NCI-H446 (cell line): ENCODE measurements at regions not wholly inside any gene's neighbourhood (a gene's known extent, or its start where the extent isn't known, plus 50 kb on each side); places are given as distances from the start of the nearest gene placed in this dataset.

Source experiments
- DNase-seq, 2 experiments: peaks; one replicate each; lab custom pipeline; 2025; lab: John Stamatoyannopoulos, UW

- no peak for DNase-seq
Observed at GRCh38 chr11:79582434-79582833, 141.6 kb upstream of the TENM4 start.

DNA sequence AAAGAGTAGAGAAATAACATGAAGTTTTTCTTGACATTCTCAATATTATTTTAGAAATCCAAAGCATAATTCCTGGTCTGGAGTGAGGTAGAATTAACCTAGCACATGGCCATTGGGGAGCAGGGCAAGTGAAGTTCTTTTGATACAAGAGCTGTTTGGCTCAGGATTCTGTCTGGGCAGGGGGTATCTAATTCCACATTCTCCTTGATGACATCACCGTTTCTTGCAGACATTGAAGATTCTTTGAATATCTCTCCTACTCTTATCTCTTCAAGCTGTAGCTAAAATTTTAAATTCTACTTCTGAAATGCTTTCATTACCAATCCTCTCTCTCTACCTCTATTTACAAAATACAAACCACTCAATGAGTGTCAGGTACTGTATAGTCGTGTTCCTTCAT is 138.2 kb upstream of the TENM4 start:
- no peak for DNase-seq

- DNase-seq = no peak
Observed at GRCh38 chr11:79578116-79578515, 137.3 kb upstream of the TENM4 start.

GRCh38 chr11:79575701-79576100 is 134.9 kb upstream of the TENM4 start:
- no peak for DNase-seq

GRCh38 chr11:79570104-79570503 is 129.3 kb upstream of the TENM4 start:
- no peak for DNase-seq

GRCh38 chr11:79564288-79564925 is 123.6 kb upstream of the TENM4 start:
- no peak for DNase-seq

DNA sequence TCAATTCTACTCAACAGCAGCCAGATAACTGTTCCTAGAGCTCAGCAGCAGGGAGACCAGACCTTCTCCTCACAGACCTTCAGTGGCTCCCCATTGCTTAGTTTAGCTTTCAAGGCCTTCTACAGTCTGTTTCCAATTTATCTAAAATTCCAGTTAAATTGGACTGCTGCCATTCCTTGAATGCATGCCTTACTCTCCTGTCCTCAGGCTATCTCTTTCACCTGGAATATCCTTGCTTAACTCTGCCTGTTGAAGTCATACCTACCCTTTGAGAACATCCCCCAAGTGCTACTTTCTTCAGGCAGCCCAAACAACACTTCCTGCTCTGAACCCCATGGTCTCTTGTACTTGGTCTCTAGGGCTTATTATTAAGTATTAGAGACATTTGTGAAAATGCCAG is 120.7 kb upstream of the TENM4 start:
- no peak for DNase-seq

DNA sequence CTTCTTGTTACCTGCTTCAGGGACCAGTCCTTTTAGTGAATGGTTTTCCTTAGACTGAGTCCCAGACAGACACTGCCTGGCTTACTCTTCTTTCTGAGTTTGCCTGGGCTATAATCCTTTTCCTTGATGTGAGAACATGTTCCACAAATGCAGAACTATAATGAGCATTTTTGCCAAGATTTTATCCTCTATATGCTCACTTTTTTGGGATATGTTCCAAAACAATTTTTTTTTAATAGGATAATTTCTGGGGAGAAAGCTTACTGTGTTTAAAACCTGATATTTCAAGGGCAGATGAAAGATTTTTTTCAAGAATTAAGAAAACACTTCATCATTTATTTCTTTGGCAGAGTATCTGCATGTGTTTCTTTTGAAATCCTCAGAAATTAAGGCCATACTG is 110.0 kb upstream of the TENM4 start:
- DNase-seq = no peak

- no peak for DNase-seq
Observed at GRCh38 chr11:79547256-79547655, 106.4 kb upstream of the TENM4 start.

- no peak for DNase-seq
Observed at GRCh38 chr11:79546351-79546750, 105.5 kb upstream of the TENM4 start.

DNA sequence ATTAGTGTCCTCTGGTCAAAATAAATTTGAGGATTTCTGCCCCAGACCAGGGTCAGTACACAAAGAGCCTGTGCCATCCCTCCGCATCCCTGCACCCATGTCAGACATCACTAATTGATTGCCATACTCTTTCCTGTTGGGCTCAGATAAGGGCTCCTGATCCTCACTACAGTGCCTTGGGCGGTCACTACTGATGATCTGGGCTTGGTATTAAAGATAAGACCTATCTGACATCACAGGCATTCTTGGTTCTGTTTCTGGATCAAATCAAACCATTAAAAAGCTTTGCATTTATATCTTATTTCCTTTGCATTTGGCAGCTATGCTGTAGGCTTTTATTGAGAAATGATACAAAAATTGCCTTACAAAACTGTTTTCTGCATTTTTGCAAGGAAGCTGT is 103.5 kb upstream of the TENM4 start:
- DNase-seq = no peak

- no peak for DNase-seq
Observed at GRCh38 chr11:79543101-79543500, 102.3 kb upstream of the TENM4 start.

DNA sequence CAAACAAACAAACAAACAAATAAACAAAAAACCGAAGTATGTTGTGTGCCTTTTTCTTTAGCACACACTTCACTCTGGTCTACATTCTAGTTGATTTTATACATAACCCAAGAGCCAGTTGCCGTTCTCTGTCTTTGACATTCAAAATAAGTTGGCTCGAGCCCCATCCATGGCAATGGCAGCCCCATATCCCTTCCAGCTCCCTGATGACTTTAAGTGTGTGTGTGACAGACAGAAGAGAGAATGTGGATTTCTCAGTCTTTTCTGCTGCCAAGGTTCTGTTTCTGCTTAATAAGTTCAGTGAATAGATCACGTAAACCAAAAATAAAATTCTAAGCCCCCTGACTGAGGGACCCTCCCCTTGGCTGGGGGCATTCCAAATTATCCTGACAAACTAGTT is 100.6 kb upstream of the TENM4 start:
- DNase-seq = no peak

DNA sequence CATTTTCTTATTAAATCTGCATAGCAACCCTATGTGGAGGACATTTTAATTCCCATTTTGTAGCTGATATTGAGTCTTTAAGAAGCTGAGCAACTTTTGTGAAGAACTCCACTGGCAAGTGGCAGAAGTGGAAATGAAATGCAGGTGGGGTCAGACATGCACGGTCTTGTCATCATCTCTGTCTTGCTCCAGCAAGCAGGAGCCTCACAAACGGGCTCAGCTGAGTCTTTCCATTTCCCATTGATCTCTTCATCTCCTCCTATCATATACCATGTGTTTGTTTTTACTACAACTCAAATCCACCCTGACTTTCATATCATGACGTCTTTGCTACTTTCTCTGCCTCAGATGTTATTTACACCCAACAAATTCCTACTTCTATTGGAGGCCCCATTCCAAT is 97.9 kb upstream of the TENM4 start:
- no peak for DNase-seq

- no peak for DNase-seq
Observed at GRCh38 chr11:79536155-79536917, 95.5 kb upstream of the TENM4 start.

GRCh38 chr11:79535606-79536005 is 94.8 kb upstream of the TENM4 start:
- no peak for DNase-seq

- no peak for DNase-seq
Observed at GRCh38 chr11:79525257-79525656, 84.4 kb upstream of the TENM4 start.

DNA sequence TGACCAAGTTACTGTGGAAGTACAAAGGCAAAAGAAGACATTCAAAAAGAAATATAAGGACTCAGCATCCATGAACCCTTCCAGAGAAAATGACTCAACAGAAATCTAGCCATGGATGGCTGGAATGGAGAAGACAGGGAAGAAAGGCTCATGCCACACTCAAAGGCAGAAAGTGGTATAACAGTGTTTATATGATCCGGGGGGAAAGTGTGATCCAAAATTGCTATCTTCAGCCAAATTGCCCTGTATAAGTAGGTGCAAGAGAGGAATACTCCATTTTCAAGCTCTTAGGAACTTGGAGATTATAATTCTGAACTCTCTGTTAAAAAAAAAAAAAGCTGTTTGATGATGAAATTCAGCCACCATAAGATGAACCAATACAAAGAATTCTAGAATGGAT is 81.8 kb upstream of the TENM4 start:
- DNase-seq = no peak

DNA sequence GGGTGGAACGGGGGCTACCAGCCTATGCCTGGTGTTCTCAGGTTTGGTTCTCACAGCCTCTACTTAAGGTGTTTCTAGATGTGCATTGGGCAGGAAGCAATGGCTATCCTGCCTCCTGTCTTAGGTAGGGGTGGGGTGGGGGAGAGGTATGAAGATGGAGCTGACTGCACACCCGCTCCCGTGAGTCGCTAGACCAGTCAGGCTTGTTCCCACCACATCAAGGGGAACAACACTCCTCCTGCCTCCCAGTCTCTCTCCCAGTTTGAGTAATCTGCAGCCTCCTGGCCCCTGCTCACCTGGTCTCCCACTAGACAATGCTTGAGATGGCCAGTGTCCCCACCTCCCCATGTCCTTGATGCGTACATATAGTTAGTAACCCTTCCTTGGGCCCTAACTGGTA is 79.3 kb upstream of the TENM4 start:
- no peak for DNase-seq

DNA sequence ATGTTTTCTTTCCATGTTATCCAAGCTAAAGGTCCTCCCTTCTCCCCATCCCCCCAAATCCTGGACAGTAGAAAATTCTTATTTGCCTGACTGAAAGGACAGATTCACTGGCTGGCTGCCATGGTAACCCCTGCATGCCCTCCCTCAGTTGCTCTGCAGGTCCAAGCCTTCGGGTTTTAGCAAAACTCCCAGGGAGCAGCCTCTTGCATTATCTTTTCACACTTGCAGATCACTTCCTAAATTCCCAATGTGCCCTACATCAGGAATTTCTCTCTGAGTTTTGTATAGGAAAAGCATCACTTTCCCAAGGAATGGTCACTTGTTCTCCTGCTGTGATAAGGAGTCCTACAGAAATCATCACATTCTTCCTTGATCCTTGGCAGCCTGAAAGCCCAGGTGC is 75.0 kb upstream of the TENM4 start:
- DNase-seq = no peak

- DNase-seq = no peak
Observed at GRCh38 chr11:79514695-79515094, 73.9 kb upstream of the TENM4 start.

- no peak for DNase-seq
Observed at GRCh38 chr11:79514290-79514689, 73.5 kb upstream of the TENM4 start.

DNA sequence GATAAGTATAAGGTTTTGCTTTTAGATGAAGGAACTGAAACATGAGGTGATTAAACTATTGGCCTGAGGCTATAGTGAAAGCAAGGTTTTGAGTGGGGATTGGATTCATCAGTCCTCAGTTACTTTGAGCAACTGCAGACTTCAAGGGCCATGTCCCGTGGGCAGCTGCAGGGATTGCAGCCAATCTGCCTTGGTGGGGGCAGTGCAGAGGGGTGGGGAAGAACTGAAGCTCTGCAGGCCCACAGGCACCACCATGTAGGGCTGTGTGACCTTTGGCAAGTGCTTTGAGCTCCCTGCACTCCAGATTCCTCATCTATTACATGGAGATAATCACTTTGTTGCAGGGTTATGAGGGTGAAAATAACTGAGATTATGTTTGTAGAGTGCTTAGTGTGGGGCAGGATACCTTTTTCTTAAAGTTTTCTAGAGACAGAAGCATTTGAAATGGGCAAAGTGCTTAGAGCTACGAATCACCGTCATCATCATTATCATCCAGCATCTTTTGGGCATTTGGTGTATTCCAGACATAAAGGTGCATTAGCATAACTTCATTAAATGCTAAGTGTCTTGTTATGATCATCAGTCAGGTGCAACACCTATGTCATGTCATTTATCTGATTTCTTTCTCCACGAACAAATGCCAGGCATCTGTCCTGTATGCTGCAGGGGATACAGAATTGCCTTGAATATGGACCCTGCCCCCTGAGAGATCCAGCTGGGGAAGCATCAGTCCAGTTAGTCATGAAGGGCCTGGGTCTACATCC is 72.1 kb upstream of the TENM4 start:
- no peak for DNase-seq
